GM18498 (cell line): ENCODE measurements at regions not wholly inside any gene's neighbourhood (a gene's known extent, or its start where the extent isn't known, plus 50 kb on each side); places are given as distances from the start of the nearest gene placed in this dataset.

Experiments used
- ATAC-seq: cut with Tn5 transposase; IDR thresholded peaks from one replicate; pipeline ENCODE4 v1.9.1; 2021; ENCODE audit warnings: mild to moderate bottlenecking, moderate library complexity; ENCODE audit not compliant: unreplicated experiment

- ATAC-seq: no peak
These were observed 1270.2 kb upstream of the AGA start for GRCh38 chr4:178712486-178712885.

- no peak for ATAC-seq
These were observed 1295.8 kb upstream of the AGA start for GRCh38 chr4:178738026-178738425.

- ATAC-seq: no peak
These were observed 1303.0 kb upstream of the AGA start for GRCh38 chr4:178745203-178745602.

- no peak for ATAC-seq
These were observed 1310.8 kb upstream of the AGA start for GRCh38 chr4:178752954-178753525.

- no peak for ATAC-seq
These were observed 1336.3 kb upstream of the AGA start for GRCh38 chr4:178778496-178778895.

DNA sequence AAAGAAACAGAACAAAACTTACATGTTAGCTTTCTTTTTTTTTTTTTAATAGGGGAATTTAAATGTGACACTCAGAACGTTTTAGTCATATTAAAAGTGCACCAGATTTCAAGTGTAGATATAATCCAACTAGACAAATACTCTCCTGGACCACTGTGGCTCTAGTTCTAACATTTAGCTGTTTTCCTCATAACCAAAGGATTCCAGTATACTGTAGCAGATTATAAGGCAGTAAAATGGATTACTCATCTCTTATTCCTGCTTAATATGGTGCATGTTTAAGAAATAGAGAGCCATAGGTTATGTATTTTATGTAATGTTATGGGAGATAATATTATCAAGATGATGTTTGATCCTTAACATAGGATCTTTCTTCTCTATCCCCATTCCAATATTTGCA, 1339.5 kb upstream of the AGA start:
- no peak for ATAC-seq

GRCh38 chr4:178784491-178784890, 1342.3 kb upstream of the AGA start:
- ATAC-seq: no peak

DNA sequence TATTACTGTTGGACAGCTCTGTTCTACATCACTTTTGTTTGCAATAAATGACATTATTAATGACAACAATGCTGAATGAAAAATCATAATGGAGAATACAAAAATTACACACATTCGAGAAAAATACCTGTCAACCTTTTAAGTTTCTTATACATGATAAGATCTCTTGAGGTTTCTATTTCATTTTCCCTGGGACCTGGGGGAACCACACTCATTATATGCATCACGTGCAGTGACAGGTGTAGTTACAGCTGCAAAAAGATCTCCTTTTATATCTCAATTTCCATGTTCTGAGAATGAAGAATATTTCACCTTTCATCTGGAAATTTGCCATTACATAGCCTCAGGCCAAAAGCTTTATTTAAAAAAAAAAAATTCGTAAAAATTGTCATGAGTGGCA, 1347.0 kb upstream of the AGA start:
- no peak for ATAC-seq

GRCh38 chr4:178799204-178799603, 1357.0 kb upstream of the AGA start:
- ATAC-seq: no peak

GRCh38 chr4:178808106-178808505, 1365.9 kb upstream of the AGA start:
- no peak for ATAC-seq

DNA sequence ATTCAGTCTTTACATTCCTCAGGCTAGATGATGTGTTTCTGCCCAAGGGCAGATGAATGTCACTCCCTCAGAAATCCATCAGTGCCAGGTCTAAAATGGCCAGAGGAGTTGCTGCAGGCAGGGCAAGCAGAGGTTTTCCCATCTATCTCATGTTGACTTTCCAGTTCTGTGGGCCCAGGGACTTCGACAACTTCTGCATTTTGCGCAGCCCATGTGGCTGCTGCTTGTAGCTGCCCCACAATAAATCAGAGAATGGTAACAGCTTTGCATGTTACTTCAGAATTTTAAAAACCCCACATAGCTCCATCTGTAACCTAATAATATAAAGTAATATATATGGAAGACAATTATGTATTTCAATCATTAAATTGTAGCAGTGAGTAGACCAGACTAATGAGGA, 1367.7 kb upstream of the AGA start:
- no peak for ATAC-seq

DNA sequence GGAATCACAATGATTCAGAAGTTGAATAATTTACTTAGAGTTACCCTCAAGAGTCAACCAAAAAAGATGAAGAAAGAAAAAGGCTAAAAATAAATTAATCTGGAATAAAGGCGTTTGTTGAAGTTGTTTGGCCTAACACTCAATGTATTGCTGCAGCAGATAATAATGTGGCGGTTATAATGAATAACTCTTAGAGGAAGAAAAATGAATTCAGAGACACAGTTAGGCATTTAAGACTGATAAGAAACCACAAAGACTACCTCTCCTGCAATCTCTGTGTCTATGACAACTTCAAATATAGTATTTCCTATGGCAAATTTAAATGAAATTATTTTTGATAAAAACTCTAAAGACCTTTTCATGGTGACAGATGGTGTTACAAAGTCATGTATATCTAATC, 1369.1 kb upstream of the AGA start:
- ATAC-seq: no peak

DNA sequence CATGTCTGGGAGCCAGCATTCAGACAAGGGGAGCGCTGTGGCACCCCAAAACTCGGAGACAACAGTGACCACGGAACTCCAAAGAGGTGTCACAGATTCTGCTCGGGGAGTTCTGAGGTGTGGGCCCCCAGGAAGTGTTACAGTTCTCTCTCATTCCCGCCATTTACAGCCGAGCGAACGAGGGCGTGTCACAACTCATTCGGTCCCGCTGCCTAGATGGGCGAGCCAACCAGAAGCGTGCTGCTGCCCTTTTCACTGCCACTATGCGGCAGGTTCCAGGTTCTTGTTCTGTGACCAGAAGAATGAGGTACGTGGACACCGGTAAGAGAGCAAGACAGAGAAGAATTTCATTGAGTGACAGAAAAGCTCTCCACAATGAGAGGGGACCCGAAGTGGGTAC, 1370.6 kb upstream of the AGA start:
- no peak for ATAC-seq

DNA sequence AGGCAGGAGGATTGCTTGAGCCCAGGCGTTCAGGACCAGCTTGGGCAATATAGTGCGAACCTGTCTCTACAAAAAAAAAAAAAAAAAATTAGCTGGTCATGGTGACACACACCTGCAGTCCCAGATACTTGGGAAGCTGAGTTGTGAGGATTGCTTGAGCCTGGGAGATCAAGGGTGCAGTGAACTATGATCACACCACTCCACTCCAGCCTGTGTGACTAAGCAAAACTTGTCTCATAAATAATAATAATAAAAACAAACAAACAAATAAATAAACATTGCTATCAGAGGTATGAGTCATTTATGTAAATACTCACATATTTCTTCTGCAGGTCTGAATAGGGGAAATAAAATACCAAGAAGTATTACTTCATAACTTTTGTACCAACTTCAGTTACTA, 1372.7 kb upstream of the AGA start:
- no peak for ATAC-seq

DNA sequence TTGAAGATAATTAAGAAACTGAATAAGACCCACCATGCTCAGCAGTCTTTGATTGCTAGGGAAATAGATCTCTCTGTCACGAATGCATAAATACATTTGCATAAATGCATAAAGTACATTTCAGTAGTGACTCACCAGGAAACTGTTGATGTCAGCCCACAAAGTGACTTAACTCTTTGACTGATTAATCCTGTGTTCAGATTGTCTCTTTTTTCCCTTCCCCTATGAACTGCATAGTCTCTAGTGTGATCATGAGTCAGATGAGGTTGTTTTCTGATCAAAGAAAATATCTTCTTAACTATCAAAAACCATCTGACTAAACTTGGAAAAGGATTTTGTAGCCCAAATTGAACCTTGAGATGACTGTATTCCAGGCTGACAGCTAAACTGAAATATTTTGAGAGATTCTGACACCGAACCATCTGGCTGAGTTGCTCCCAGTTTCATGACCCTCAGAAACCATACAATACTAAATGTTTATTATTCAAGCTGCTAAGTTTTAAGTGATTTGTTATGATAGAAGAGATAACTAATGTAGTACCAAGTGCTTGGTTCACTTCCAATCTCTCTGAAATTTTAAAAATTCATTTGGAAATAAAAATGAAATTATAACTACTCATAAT, 1381.5 kb upstream of the AGA start:
- ATAC-seq: no peak

DNA sequence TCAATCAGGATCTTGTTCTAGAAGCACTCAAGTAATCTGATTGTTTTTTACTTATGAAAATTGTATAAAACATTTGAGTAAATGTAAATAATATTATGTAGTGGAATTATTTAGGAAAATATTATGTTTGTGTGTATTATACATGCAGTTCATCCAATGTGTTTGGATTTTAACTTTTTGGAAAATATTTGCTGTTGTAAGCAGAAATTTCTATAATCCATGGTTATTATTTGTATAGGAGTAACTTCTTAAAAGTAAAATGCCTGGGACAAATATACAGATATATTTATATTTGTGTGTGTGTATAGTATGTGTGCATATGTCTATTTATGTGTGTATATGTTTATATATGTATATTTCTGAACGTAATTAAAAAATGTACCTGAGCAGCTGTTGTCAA, 1394.6 kb upstream of the AGA start:
- no peak for ATAC-seq

DNA sequence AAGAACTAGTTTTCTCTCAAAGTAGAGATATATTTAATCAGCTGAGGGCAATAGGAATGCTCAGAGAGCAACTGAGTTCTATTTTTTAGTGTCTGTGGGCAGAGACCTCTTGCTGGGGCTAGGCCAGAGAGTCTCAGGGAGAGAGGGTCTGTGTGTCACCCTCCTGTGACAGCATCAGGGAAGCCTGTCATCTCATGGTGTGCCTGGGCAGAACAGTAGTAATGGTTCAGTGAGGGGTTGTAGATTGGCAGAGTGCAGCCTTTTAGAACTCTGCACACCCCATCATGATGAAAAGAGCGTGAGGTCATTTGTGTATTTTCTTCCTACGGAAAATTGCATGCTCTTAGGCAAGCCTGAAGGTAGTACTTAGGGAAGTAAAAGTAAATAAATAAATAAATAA, 1396.5 kb upstream of the AGA start:
- ATAC-seq: no peak

- no peak for ATAC-seq
These were observed 1414.0 kb upstream of the AGA start for GRCh38 chr4:178856139-178856800.

DNA sequence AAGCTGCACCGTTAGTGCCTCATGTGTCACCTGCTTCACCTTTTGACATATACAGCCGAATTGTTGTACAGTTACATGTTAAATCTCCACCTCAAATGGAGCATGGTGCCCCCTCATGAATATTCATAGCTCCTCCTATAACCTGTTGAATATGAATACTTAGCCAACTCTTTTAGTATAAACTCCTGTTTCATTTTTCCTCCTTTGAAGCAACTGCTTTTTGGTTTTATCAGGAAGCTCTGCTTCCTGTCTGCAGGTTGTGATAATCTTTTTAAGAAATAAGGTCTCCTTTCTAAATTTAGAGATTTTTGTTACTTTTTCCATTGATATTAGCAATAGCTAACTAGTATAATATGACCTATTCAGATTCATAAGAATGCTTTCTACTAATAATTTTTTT, 1429.2 kb upstream of the AGA start:
- no peak for ATAC-seq

DNA sequence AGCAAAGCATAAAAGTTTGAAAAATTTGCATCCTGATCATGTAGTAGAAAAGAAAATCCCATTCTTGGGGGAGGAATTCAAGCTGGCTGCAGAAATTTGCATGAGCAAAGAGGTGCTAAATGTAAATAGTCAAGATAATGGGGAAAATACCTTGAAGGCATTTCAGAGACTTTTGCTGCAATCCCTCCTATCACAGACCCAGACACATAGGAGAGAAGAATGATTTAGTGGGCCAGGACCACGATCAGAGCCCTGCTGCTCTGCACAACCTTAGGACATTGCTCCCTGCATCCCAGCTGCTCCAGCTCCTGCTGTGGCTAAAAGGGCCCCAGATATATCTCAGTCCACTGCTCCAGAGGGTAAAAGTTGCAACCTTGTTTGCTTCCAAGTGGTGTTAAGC, 1439.7 kb upstream of the AGA start:
- ATAC-seq: no peak

DNA sequence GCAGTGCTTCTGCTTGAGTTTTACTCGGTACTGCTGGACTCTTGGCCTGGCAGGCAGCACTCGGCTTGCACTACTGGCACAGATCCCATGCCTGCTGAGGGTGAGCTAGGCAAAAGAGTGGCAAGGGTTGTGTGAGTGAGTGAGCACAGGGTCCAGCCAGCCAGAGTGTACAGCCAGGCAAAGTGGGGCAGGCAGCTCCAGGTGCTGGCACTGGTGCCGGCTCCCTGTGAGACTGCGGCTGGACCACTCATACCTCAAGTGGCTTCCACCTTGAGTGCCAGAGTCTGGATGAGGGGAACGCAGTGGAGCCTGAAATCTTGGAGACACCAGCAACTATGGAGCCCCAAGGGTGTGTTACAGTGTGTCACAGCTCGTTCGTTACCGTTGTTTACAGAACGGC, 1451.9 kb upstream of the AGA start:
- no peak for ATAC-seq

DNA sequence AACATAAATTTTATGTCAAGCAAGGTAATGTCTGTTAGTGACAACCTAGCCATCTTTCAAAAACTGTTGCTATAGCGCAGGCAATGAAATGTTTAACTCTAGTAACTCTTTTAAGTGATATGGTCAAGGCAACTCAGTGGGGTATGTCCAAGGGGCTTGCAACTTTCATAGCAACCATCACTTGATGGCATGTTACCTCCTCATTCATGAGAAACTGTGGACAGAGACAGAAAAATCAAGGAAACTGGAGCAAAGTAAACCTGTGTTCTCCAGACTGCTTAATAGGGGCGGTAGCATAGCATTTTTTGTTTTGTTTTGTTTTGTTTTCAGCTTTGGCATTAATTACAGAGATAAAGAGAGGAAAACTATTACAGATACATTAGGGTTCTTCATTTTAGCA, 1456.8 kb upstream of the AGA start:
- no peak for ATAC-seq

DNA sequence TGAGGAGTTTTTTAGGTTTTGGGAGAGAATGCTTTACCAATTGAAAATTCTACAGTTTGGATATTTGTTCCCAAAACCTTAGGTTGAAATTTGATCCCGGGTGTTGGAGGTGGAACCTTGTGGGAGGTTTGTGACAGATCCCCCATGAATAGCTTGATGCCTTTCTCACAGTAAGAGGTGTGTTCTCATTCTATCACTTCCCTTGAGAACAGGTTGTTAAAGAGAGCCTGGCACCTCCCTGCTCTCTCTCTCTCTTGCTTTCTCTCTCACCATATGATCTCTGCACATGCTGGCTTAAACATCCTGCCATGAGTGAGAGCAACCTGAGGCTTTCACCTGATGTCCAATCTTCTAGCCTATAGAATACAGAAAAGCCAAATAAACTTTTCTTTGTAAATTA, 1475.5 kb upstream of the AGA start:
- no peak for ATAC-seq
